ENCODE measurements at regions not wholly inside any gene's neighbourhood (a gene's known extent, or its start where the extent isn't known, plus 50 kb on each side); places are given as distances from the start of the nearest gene placed in this dataset.
A peak's percentile ranks its signal among the peaks of the same experiment; 100 is the strongest.
"Not testable (repeated sequence)": the region's sequence is repeated elsewhere in the genome, so short reads cannot be mapped to it uniquely, and the experiment has no call there.

DNA sequence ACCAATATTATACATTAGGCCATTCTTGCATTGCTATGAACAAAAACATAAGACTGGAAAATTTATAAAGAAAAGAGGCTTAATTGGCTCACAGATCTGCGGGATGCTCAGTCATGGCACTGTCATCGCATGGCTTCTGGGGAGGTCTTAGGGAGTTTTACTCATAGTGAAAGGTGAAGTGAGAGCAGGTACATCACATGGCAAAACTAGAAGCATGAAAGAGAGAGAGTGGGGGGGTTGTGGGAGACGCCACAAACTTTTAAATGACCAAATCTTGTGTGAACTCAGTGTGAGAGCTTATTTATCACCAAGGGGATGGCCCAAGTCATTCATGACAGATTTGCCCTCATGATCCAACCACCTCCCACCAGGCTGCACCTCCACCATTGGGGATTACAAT lies 398.3 kb upstream of the EDIL3 start:
- no peak for DNase-seq (ENCODE audit: low read depth)

- DNase-seq (ENCODE audit: low read depth) = peak; percentile 1
Observed at GRCh38 chr5:84779186-84779585, 394.5 kb upstream of the EDIL3 start.

GRCh38 chr5:84764227-84764626 lies 379.5 kb upstream of the EDIL3 start:
- DNase-seq (ENCODE audit: low read depth) = no peak

GRCh38 chr5:84758008-84758407 lies 373.3 kb upstream of the EDIL3 start:
- no peak for DNase-seq (ENCODE audit: low read depth)

DNA sequence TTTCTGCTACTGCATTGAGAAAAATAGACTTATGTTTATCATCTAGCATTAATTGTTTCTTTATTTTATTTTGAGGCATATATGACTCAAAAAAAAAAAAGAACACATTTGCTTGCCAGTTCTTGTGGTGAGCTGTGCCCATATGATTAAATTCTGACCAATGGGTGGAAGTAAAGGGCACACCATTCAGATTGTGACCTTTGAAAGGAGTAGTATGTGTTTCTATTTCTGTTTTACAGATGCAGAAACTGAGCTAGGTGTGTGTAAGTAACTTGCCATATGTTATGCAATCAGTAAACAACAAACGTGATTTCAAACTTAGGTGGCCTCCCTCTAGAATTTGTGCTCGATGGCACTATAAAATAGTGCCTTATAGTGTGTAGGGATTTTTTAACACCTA lies 368.1 kb upstream of the EDIL3 start:
- no peak for DNase-seq (ENCODE audit: low read depth)

DNA sequence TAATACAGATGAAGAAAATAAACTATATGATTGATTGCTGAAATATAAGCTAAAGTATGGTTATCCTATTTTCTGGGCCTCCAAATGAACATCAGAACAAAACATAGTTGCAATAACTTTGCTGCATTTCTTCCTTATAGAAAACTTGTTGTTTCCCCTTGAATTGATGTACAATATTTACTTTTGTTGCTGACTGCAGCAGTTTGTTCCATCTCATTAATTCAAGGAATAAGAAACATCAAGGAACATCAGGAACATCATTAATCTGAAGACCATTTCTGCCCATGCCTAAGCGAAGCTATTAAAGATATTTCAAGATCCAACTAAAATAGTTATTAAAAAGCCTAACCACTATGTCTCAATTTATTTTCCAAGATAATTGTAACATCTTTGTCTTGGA lies 363.6 kb upstream of the EDIL3 start:
- DNase-seq (ENCODE audit: low read depth) = no peak

GRCh38 chr5:84746280-84746679 lies 361.6 kb upstream of the EDIL3 start:
- DNase-seq (ENCODE audit: low read depth) = not testable (repeated sequence)

DNA sequence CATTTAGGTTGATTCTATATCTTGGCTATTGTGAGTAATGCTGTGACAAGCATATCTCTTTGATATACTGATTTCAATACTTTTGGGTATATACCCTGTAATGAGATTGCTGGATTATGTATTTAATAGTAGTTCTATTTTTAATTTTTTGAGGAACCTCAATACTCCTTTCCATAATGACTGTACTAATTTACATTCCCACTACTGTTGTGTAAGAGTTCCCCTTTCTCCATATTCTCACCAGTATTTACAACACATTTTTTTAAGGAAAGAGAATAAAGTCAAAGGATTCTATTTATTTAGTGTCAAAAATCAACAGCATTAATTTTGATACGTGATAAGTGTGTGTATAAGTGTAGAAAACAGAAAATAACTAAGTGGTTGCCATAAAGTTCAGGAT lies 356.4 kb upstream of the EDIL3 start:
- no peak for DNase-seq (ENCODE audit: low read depth)

GRCh38 chr5:84729326-84729725 lies 344.6 kb upstream of the EDIL3 start:
- DNase-seq (ENCODE audit: low read depth) = peak; percentile 8

DNA sequence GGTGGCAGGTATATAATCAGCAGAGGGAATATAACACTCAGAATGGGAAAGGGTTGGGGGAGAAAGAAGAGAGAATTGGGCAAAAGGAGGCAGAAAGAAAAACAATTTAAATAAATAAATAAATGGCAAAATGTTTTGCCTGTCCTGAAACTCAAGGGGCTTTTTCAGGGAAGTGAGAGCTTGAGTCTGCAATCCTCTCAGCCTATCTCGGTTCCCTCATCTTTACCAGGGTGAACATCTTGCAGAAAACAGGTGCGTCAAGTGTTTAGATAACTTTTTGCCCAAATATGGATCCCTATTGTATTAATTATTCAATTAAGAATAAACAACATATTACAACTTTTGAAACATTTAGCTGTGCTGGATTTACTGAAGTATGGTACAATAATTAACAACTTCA lies 343.0 kb upstream of the EDIL3 start:
- DNase-seq (ENCODE audit: low read depth) = no peak

- DNase-seq (ENCODE audit: low read depth) = no peak
Observed at GRCh38 chr5:84725946-84726570, 341.4 kb upstream of the EDIL3 start.

DNA sequence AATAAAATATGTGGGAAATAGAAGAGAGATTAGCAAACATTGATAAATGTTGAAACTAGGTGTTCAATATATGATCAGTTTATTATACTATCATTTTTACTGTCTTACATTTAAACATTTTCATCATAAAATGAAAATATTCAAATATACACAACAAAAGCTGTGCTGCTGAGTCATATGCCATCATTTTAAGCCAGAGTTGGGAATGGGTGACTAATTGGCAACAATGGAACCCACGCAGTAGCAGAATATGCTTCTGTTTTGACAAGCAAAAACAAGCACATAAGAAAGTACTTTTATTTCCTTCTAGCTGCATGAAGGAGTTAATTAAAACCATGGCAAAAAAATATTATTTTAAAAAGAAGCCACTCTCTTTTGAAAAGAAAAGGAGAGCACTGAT lies 340.0 kb upstream of the EDIL3 start:
- DNase-seq (ENCODE audit: low read depth) = peak; percentile 48

- DNase-seq (ENCODE audit: low read depth) = no peak
Observed at GRCh38 chr5:84724181-84724580, 339.5 kb upstream of the EDIL3 start.

DNA sequence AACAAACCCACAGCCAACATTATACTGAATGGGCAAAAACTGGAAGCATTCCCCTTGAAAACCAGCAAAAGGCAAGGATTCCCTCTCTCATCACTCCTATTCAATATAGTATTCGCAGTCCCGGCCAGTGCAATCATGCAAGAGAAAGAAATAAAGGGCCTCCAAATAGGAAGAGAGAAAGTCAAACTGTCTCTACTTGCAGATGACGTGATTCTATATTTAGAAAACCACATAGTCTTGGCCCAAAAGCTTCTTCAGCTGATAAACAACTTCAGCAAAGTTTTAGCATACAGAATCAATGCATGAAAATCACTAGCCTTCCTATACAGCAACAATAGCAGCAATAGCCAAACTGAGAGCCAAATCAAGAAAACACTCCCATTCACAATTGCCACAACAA lies 333.7 kb upstream of the EDIL3 start:
- DNase-seq (ENCODE audit: low read depth) = no peak

DNA sequence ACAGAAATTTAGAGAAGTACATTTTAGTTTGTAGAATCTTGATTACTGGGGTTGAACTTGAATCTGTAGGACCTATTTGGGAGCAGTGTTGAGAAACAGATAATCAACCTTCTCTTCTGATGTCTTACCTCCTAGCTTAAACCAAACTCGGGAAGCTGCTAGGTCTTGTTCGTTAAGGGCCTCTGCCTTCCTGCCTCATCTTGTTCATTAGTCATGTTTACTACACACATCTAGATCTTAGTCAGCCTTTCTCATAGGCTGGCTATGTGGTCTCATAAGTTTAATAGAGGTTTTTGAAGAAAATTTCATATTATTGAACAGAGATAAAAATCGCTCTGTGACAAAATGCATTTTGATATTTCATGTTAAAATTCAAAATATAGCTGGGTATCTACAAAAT lies 331.0 kb upstream of the EDIL3 start:
- no peak for DNase-seq (ENCODE audit: low read depth)

- DNase-seq (ENCODE audit: low read depth) = no peak
Observed at GRCh38 chr5:84715091-84715490, 330.4 kb upstream of the EDIL3 start.

- DNase-seq (ENCODE audit: low read depth) = no peak
Observed at GRCh38 chr5:84709075-84709474, 324.4 kb upstream of the EDIL3 start.

DNA sequence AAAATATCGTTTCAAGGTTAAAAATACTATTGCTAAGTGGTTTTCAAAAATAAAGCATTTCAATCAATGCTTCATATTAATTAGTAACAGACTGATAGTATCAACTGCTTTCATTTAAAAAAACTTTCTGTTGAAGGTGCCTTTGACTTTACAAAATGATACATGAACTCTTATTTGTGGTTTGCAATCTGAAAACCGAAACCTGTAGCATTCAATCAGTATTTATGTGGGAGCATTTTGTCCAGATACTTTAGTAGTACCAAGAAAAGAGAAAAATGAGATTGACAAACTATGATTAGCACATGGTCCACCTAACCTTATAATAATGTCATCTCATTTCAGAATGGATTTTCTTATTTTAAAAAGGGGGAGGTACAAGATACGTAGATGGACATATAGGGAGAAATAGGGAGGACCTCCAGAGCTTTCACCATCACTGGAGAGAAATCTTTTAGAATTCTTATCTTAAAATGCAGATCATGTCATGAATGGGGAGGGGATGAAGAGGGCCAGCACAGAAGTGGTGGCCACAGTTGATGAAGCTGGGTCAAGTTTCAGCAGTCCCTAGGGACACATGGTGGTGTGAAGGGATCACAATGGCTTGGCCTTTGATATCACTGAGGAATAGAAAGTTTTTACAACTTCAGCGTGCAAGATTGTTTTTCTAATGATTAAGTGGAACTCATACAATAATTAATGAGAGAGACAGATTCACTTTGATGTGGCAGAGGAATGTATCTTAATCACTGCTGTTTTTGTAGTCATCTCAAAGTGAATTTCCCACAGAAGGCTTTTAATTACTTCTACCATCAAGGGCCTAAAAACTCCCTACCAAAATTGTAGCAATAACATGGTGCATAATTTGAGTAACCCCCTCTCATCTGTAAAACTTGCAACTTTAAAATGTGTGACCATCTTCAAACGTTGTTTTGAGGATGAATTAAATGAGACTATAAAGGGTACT lies 322.3 kb upstream of the EDIL3 start:
- no peak for DNase-seq (ENCODE audit: low read depth)

DNA sequence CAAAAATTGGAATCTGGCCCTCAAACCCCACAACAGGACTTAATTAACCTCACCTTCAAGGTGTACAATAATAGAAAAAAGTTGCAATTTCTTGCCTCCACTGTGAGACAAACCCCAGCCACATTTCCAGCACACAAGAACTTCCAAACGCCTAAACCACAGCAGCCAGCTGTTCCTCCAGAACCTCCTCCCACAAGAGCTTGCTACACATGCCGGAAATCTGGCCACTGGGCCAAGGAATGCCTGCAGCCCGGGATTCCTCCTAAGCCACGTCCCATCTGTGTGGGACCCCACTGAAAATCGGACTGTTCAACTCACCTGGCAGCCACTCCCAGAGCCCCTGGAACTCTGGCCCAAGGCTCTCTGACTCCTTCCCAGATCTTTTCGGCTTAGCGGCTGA lies 315.9 kb upstream of the EDIL3 start:
- DNase-seq (ENCODE audit: low read depth) = not testable (repeated sequence)

GRCh38 chr5:84696651-84697050 lies 312.0 kb upstream of the EDIL3 start:
- no peak for DNase-seq (ENCODE audit: low read depth)

DNA sequence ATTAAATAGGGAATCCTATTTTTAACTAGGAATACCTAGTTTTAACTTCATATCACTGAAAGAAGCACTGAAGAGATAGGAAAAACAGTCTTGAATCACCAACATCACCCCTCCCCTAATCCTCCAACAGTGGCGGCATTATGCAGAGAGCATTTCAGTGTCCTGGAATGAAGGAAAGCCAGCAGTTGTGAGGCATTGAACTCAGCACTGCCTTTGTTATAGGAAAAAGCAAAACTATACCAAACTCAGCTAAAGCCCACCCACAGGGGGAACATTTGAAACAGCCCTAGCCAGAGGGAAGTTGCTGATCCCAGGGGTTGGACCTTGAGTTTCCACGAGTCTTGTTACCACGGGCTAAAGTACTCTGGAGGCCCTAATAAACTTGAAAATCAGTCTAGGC lies 310.6 kb upstream of the EDIL3 start:
- DNase-seq (ENCODE audit: low read depth) = no peak

DNA sequence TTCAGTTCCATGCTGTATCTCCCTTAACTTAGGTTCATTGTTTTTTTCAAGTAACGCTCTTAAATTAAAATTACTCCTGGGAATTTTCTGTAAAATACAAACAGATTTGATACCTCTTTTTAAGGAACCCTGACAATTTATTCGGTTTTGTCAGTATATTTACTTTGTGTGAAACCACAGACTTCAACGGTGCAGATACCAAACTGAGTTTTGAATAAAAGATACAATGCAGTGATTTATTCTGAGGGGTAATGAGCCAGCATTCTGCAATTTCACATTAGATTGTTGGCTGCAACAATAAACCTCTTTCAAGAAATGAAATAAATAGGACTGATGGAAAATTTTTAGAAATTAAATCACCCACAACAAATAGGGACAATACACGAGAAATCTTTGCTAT lies 308.6 kb upstream of the EDIL3 start:
- DNase-seq (ENCODE audit: low read depth) = no peak

DNA sequence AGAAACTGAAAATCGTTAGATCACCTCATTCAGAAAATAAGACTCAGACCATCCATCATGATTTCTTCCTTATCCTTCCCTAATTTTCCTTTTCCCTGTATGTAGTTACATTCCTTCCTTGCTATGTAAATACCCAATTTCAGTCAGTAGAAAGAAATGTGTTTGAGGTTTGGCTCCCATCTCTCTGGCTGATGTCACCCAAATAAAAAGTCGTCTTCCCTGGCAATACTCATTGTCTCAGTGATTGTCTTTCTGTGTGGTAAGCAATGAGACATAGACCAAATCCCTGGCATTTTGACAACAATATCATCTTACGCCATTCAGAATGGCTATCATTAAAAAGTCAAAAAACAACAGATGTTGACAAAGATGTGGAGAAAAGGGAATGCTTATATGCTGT lies 303.9 kb upstream of the EDIL3 start:
- DNase-seq (ENCODE audit: low read depth) = peak; percentile 81

All from non-pigmented ciliary epithelial cell (primary cell).